ENCODE measurements at regions not wholly inside any gene's neighbourhood (a gene's known extent, or its start where the extent isn't known, plus 50 kb on each side); places are given as distances from the start of the nearest gene placed in this dataset.

DNA sequence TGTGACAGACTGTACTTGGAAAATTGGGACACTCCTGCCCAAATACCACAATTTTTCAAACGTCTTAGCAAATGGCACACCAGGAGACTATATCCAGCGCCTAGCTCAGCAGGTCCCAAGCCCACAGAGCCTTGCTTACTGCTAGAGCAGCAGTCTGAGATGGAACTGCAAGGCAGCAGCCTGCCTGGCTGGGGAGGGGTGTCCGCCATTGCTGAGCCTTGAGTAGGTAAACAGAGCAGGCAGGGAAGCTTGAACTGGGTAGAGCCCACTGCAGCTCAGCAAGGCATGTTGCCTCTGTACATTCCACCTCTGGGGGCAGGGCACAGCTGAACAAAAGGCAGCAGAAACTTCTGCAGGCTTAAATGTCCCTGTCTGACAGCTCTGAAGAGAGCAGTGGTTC lies 1003.3 kb upstream of the MAP3K7 start:
- no peak for DNase-seq

- no peak for DNase-seq
Observed at GRCh38 chr6:91580635-91581034, 993.8 kb upstream of the MAP3K7 start.

- no peak for DNase-seq
Observed at GRCh38 chr6:91575032-91575431, 988.2 kb upstream of the MAP3K7 start.

DNA sequence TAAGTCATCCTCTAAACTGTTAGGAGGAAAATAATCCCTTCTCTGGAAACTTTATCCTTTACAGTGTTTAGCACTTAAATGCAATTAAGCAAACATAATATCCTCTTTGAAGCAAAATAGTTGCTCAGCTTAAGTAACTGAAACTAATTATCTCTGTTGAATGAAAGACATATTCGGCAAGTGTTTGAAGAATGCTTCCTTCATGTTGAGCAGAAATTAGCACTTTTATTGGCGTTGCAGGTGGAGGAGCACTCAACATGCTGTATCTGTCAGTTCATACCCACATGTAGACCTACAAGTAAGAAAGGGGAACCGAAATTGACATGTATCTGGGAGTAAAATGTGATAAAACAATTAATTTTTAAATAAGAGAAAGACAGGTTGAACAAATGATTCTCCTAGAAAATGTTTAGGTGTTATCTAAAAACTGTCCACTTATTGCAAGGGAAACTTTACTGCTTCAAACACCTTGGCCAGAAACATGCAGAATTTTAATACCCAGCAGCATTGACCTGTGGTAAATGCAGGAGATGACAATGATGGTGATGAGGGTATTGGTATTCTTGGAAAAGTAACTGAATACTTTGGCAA lies 987.0 kb upstream of the MAP3K7 start:
- DNase-seq, result no peak

- DNase-seq, result no peak
Observed at GRCh38 chr6:91572878-91573277, 986.0 kb upstream of the MAP3K7 start.

DNA sequence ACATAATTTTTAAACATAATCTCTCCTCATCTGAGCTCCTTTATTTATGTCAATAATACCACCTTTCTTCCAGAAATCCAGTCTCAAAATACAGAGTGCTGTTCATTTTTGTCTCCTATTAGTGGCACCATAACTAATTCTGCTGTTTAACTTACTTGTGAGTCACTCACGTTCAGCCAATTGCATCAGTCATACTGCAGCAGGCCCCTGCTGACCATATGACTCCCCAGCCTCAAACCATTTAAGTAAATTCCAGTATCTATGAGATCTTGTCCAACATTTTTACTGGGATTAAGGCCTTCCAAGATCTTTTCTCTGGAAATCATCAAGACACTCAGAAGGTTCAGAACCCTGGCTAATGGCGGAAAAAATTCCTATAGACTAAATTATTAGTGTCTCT lies 982.2 kb upstream of the MAP3K7 start:
- no peak for DNase-seq

DNA sequence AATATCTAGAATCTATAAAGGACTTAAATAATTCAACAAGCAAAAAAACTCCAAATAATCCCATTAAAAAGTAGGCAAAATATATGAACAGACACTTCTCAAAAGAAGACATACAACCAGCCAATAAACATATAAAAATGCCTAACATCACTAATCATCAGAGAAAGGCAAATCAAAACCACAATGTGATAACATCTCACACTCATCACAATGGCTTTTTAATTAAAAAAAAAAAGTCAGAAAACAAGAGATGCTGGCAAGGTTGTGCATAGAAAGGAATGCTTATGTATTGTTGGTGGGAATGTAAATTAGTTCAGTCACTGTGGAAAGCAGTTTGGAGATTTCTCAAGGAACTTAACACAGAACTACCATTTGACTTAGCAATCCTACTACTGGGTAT lies 979.6 kb upstream of the MAP3K7 start:
- no peak for DNase-seq

DNA sequence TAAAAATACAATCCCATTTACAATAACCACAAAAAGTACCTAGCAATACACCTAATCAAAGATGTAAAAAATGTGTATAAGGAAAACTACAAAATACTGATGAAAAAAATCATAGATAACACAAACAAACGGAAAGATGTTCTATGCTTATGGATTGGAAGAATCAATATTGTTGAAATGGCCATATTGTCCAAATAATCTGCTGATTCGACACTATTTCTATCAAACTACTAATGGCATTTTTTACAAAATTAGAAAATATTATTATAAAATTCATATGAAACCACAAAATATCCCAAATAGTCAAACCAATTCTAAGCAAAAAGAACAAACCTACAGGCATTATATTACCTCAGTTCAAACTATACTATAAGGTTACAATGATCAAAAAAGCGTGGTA lies 978.3 kb upstream of the MAP3K7 start:
- no peak for DNase-seq

DNA sequence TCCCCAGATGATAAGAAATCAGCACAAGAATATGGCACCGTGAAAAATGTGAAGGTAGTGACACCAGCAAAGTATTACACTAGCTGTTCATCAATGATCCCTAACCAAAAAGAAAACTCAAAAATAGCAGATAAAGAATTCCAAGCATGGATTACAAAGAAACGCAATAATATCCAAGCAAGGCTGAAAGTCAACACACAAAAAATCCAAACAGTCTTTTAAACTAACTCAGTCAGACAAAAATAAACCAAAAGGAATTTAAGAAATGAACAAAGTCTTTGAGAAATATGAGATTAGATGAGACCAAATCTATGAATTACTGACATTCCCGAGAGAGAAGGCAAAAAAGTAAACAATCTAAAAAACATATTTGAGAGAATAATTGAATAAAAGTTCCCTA lies 976.1 kb upstream of the MAP3K7 start:
- DNase-seq, result no peak

- no peak for DNase-seq
Observed at GRCh38 chr6:91560409-91560808, 973.5 kb upstream of the MAP3K7 start.

- DNase-seq, result no peak
Observed at GRCh38 chr6:91540902-91541301, 954.0 kb upstream of the MAP3K7 start.

- DNase-seq, result peak; percentile 64
Observed at GRCh38 chr6:91539456-91539855, 952.6 kb upstream of the MAP3K7 start.

- no peak for DNase-seq
Observed at GRCh38 chr6:91538622-91539021, 951.8 kb upstream of the MAP3K7 start.

GRCh38 chr6:91534614-91535013 lies 947.7 kb upstream of the MAP3K7 start:
- no peak for DNase-seq

- no peak for DNase-seq
Observed at GRCh38 chr6:91523511-91523910, 936.6 kb upstream of the MAP3K7 start.

DNA sequence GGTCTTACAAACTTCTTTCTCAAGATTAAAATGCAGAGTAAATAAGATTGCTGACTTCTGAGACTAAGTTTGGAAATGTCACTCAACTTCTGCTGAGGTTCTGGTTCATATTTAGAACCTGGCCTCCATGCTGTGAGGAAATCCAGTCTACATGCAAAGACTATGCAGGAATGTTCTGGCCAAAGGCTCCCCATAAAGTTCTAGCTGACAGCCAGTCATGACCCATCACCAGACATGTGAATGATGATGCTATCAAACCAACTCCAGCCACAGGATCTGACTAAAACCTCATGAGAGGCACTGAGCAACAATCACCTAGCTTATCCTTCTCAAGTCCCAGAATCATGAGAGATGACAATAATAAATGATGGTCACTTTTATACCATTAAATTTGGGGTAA lies 935.1 kb upstream of the MAP3K7 start:
- no peak for DNase-seq

DNA sequence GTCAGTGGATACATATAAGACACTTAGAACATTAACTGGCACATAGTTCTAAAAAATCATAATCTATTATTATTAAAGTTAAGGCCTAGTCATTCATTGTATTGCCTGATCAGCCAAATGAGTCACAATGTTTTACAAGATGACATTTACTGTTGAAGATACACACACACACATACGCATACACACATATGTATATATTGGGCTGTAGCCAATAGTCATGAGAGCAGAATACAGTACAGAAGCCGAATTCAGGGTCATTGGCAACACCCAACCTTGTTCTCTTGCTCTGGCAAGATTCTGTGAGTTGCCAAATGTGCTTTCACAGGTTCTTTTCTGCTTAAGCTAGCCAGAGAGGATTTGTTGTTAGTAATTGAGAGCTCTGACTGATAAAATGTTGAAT lies 922.8 kb upstream of the MAP3K7 start:
- DNase-seq, result no peak

DNA sequence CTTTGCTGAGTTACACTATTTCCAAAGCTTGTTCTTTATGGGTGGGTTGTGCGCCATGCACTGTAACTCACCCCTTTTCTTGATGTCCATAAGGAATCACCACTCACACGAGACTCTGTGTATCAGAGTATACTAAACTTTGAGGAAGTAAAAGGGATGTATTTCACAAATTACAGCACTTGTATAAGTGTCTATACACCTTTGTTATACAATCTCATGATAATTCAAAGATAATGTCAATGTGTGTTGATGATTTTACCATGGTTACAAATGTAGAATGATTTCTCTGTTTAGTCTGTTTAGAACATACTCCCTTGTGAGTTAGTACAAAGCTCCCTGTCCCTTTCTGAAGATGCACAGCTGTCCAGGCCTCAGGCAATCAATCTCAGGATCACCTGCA lies 922.2 kb upstream of the MAP3K7 start:
- DNase-seq, result no peak

DNA sequence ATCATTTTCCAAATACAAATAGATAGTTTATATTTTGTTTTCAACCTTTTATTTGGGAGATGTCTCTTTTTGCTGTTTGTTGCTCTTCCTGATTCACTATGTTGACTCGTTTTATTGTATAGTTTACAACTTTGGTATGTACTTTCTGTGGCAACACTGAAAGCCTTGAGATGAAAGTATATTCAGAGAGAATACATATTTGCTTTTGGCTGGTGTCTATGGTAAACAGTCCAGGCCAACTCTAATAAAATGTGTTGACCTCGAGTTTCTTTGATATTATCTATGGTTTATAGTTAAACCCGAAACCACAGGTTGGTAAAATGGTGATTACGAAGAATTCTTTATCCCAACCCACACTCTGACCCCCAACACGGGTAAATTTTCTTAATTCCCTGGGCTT lies 919.6 kb upstream of the MAP3K7 start:
- DNase-seq, result no peak

- DNase-seq, result no peak
Observed at GRCh38 chr6:91505199-91505598, 918.3 kb upstream of the MAP3K7 start.

- DNase-seq, result no peak
Observed at GRCh38 chr6:91501930-91502329, 915.1 kb upstream of the MAP3K7 start.

- DNase-seq, result no peak
Observed at GRCh38 chr6:91500689-91501303, 913.9 kb upstream of the MAP3K7 start.

GRCh38 chr6:91498576-91498975 lies 911.7 kb upstream of the MAP3K7 start:
- no peak for DNase-seq

DNA sequence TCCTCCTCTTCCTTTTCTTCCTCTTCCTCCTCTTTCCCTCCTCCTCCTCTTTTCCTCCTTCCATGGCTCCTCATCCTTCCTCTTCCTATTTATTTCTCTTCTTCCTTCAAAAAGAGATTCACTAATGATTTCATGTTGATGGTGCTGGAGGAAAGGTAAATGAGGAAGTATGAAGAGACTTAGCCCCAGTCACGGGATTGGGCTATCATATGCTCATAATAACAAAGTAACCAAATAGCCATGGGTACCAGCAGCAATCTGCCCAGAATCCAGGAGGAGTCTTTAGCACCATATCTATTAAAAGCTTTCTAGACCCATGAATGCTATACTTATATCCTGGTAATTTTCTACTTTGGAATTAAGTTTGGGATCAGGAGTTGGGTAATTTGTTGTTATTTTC lies 910.9 kb upstream of the MAP3K7 start:
- no peak for DNase-seq

GRCh38 chr6:91490671-91491301 lies 903.9 kb upstream of the MAP3K7 start:
- DNase-seq, result no peak
